Colon (tissue), 2 donors: ENCODE measurements at regions not wholly inside any gene's neighbourhood (a gene's known extent, or its start where the extent isn't known, plus 50 kb on each side); places are given as distances from the start of the nearest gene placed in this dataset.

Source experiments
- FAIRE-seq: peaks from 2 replicates; lab custom pipeline; 2012; peaks lifted over from hg19 to GRCh38; lab: Jason Lieb, UNC
- donor health status: control.
- donor health status: control.

DNA sequence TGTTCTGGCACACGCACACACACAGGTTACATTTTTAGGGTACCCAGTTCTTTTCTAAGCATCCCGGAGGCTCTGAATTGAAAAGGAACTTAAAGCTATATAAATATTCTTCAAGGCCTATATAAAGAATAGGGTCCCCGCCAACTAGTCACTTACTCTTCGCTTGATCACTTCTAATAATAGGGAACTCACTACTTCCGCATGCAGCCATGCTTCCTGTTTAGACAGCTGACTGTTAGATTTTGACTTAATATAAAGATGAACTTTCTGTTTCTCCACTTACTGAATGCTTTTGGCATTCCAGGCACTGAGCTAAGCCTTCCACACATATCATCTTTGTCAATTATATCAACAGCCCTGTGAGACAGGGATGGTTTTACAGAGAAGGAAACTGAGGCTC, 259.6 kb downstream of the TSHZ3 start:
- no peak for FAIRE-seq

- FAIRE-seq, result no peak
Measured at GRCh38 chr19:31085125-31085524, 264.1 kb downstream of the TSHZ3 start.

GRCh38 chr19:31083105-31083504, 266.1 kb downstream of the TSHZ3 start:
- FAIRE-seq, result no peak

- no peak for FAIRE-seq
Measured at GRCh38 chr19:31075146-31075655, 274.0 kb downstream of the TSHZ3 start.

- FAIRE-seq, result no peak
Measured at GRCh38 chr19:31074199-31075125, 274.8 kb downstream of the TSHZ3 start.

DNA sequence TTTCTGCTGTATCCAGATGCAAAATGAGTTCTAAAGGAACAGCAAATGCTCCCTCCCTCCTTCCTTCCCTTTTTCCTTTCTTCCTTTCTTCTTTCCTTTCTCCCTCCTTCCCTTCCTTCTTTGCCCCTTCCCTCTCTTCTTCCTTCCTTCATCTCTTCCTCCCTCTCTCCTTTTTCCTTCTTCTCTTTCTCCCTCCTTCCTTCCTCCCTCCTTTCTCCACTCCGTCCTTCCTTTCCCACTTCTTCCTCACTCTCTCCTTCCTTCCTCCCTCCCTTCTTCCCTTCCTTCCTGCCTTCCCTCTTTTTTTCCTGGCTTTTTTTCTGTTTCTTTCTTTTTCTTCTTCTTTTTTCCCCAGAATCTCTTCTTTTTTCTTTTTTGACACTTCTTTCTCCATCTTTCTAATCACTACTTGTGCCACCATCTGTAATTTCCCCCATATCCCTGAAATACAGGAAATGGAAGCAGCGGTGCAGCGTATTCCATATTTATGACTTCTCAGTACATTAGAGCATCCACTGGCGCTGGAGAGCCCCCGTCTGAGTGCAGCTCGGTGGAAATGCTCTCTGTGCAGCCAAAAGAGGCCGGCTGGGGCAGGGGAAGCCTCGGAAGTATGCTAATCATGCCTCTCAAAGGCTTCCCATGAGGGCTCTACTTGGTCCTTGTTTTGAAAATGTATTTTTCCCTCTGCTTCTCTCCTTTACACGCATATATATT, 275.6 kb downstream of the TSHZ3 start:
- FAIRE-seq, result no peak

- FAIRE-seq, result no peak
Measured at GRCh38 chr19:31072451-31072850, 276.8 kb downstream of the TSHZ3 start.

DNA sequence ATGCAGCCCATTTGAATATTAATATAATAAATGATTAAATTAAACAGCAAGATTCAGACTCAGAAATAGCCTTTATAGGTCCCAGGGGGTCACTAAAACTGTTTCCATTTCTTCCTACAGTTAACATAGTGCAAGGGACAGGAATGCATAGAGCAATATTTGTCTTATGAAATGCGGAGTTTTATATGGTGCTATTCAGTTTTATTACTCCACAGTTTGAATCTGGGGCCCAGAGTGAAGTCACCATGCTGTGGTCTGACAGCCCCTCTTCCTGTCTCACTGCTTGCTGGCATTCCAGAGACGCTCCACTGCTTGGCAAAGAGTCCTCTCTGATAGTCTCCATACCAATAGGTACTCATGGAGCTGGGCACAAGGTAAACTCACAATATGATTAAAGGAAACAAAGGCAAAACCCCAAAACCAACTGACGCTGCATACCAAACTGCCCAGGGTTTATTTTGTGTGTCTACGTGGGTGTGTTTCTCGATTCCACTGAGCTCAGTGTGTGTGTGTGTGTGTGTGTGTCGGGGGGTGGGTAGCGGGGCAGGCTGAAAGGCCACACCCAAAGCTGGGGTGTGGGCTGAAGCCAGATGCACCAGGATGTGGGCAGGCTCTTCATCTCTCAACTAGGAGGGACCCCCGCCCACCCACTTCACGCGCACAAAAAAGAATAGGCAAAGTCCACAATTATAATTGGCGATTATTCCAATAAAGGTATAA, 277.9 kb downstream of the TSHZ3 start:
- FAIRE-seq, result no peak

DNA sequence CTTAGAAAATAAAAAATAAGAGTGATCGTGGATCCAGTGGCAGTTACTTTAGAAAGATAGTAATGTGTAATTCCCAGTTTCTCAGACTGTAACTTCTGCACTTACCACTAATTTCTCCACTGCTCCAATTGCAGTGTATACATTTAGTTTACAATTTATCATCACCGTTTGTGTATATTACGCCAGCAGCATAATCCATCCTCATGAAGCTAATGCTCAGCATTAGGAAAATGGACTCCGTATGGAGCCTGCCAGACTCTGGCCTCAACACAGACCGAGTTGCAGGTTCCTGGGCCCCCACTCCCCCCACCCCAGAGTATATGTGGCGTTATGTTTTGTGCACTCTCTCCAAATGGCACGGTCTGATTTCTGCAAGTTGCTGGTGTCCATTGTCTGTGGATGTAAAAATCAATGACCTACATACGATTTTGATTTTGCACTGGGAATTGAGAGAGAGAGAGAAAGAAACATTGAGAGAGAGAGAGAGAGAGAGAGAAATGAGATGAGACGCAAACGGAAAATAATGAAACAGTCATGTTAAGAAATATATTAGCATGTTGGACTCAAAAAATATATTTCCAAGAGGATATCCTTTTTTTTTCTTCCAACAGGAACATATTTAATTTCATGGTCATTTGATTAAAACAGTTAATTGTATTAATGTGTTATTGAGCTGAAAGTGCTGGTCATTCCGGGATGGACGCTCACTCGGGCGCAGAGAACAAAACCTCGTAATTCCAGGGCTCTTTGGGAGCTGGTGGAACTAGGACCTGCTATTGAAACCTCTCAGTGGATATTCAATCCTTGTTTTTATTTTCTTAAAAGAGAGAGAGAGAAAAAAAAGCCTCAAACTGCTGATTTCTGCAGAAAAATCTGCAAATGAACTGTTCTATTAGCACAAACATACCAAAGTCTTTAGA, 278.8 kb downstream of the TSHZ3 start:
- no peak for FAIRE-seq

- FAIRE-seq, result no peak
Measured at GRCh38 chr19:31068268-31068667, 281.0 kb downstream of the TSHZ3 start.

DNA sequence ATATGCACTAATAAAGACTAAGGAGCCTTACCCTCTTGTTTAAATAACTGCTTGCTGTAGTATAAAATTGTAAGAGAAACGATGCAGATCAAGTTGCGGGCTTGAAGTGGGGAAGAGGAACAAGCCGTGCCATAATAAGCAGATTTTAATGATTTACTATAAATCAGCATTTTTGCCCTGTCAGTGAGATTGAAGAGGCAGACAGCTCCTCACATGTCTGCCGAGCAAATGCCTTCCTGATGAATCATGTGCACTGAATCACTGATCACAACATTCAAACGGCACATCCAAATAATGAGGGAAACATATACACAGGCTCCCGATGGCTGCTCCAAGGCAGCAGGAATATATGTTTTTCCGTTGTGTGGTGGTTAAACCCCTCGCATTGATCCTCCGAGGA, 282.9 kb downstream of the TSHZ3 start:
- FAIRE-seq, result no peak

- FAIRE-seq, result no peak
Measured at GRCh38 chr19:31064491-31064890, 284.7 kb downstream of the TSHZ3 start.

- no peak for FAIRE-seq
Measured at GRCh38 chr19:31058676-31059340, 290.4 kb downstream of the TSHZ3 start.

GRCh38 chr19:31057476-31057875, 291.8 kb downstream of the TSHZ3 start:
- no peak for FAIRE-seq

DNA sequence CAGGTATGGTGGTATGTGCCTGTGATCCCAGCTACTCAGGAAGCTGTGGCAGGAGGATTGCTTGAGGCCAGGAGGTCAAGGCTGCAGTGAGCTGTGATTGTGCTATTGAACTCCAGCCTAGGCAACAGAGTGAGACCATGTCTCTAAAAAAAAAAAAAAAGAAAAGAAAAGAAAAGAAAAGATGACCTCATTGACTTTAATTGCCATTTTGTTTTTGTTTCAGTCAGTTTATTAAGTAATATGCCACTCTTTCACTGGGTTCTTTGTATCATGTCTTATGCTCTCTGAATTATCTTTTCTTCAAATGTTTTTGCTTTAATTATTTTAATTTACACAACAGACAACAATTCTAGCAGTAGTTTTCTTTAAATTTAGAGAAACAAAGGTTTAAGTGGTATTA, 293.8 kb downstream of the TSHZ3 start:
- FAIRE-seq, result no peak

DNA sequence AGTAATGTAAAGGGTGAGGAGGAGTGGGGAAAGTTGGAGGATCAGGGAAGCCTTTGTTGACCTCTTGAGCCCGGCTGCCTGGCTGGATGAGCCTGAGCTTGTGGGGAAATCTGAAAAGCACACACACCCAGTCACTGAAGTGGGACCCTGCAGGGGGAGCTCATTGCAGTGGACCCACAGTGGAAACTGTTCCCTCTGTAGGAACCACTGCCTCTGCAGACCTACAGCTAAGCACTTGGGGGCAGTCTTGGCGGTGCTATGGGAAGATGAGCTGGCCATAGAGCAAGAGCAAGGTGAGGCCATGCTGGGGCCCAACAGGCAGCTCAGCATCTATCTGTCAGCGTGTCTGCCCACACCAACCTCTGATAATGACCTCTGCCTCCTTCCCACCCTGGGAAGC, 294.8 kb downstream of the TSHZ3 start:
- FAIRE-seq, result no peak

- FAIRE-seq, result no peak
Measured at GRCh38 chr19:31049431-31049830, 299.8 kb downstream of the TSHZ3 start.

DNA sequence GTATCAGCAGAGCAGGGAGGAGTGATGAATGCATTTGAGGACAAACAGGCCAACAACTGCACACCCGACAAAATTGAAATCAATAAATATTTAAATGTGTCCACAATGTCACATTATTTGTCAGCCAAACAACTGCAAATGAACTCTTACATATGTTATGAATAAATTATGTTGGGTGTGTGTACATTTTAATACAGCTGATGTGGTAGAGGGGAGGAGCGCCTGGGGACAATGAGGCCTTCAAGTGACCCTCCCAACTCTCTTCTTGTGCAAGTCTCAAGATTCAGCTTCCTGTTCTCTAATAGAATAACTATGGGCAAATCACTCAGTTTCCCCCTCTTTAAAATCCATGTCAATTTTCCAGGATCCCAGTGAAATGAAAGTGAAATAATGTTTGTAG, 303.2 kb downstream of the TSHZ3 start:
- FAIRE-seq, result no peak

DNA sequence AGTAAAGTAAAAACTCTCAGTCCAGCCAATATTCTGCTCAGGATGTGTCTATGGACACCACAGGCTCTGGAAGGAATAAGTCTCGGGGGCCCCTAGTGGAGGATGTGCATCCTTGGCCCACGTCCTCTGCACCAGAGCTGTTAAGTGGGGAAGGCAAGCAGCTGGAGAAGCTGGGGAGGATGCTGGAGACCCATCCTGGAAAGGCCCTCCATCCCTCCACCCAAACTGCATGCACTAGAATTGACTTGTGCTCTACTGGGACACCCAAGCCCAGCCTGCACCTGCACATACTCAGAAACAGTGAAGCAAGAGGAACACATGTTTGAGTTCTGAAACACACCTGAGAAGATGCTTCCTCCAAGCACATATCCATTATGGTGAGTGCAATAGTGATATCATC, 307.8 kb downstream of the TSHZ3 start:
- no peak for FAIRE-seq

DNA sequence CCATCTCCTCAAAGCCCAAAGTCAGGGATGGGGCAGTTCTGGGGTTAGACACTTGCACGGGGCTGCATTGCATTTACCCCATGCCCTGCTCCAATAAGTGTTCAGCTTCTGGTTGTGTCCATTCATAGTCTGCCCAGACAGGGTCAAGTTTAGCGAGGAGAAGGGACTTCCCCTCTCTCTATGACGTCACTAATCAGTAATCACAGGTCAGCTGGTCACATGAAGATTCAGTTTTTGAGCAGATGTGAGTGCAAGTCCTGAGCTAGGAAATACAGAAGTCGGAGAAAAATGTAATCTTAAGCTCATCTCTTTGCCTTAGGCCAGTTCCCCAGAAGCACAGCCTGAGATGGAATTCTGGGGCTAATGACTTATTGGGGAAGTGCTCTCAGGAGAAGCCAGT, 310.1 kb downstream of the TSHZ3 start:
- no peak for FAIRE-seq
